ENCODE measurements at regions not wholly inside any gene's neighbourhood (a gene's known extent, or its start where the extent isn't known, plus 50 kb on each side); places are given as distances from the start of the nearest gene placed in this dataset.

DNA sequence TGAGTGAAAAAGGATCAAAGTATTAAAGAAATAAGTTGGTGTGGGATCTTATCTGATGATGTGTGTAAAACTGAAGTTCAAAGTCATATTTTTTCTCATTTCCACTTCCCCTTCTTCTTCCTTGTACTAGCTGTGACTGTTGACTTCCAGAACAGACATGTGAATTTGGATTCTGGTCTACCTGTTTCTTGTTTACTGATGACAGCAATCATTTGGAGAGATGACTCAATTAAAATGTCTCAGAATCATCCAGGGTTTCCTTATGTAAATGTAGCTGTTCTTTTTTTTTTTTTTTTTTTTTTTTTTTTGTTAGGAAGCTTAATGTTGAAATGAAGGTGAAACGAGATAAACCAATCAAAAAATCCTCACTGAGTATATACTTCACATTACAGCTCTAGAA, 819.9 kb upstream of the PIK3C3 start:
- Histone ChIP-seq H4K20me1 (ENCODE audit: insufficient read depth, low read length) (no peaks in the 10 kb centered on the region), H3K36me3 (ENCODE audit: insufficient read depth, low read length) (no peaks in the 10 kb centered on the region), H3K9me3 (ENCODE audit: insufficient read depth, low read depth, low read length) (no peaks in the 10 kb centered on the region), H3K4me2 (ENCODE audit: low read length) (no peak overlapping the region), H2AFZ (ENCODE audit: low read depth, low read length) (no peak overlapping the region), H3K4me1 (ENCODE audit: insufficient read depth, low read length) (no peaks in the 10 kb centered on the region), H3K27ac (ENCODE audit: low read depth, low read length) (no peak overlapping the region), H3K9ac (ENCODE audit: low read length) (no peak overlapping the region), H3K27me3 (ENCODE audit: insufficient read depth, low read length) (no peaks in the 10 kb centered on the region), H3K4me3 (ENCODE audit: insufficient read depth, low read depth, low read length) (no peak overlapping the region), H3K79me2 (ENCODE audit: insufficient read depth, low read length) (no peaks in the 10 kb centered on the region)
- Mint-ChIP-seq H3K27me3 (ENCODE audit: low read depth, unreplicated experiment) (no peaks in the 10 kb centered on the region), H3K9me3 (ENCODE audit: unreplicated experiment) (no peaks in the 10 kb centered on the region), H3K4me3 (ENCODE audit: unreplicated experiment) (no peak overlapping the region), H3K4me1 (ENCODE audit: low read depth, unreplicated experiment) (peaks cover 6% of the 10 kb centered on the region), H3K27ac (ENCODE audit: unreplicated experiment) (no peak overlapping the region), H3K36me3 (ENCODE audit: low read depth, unreplicated experiment) (no peaks in the 10 kb centered on the region)
- no peak for FAIRE-seq
- TF ChIP-seq EZH2 (IDR thresholded peaks at IDR 0.05; ENCODE audit: insufficient read depth, low read length) = no peak
- no peak for TF ChIP-seq CTCF (IDR thresholded peaks at IDR 0.05; ENCODE audit: insufficient read depth, low read depth, low read length)
- DNase-seq (ENCODE audit: low read depth) = no peak

GRCh38 chr18:41134426-41134825, 820.6 kb upstream of the PIK3C3 start:
- Histone ChIP-seq H3K4me1 (ENCODE audit: insufficient read depth, low read length) (no peaks in the 10 kb centered on the region), H3K9me3 (ENCODE audit: insufficient read depth, low read depth, low read length) (no peaks in the 10 kb centered on the region), H3K36me3 (ENCODE audit: insufficient read depth, low read length) (no peaks in the 10 kb centered on the region), H3K9ac (ENCODE audit: low read length) (no peak overlapping the region), H3K4me3 (ENCODE audit: insufficient read depth, low read depth, low read length) (no peak overlapping the region), H3K27ac (ENCODE audit: low read depth, low read length) (no peak overlapping the region), H3K27me3 (ENCODE audit: insufficient read depth, low read length) (no peaks in the 10 kb centered on the region), H2AFZ (ENCODE audit: low read depth, low read length) (no peak overlapping the region), H3K79me2 (ENCODE audit: insufficient read depth, low read length) (no peaks in the 10 kb centered on the region), H3K4me2 (ENCODE audit: low read length) (no peak overlapping the region), H4K20me1 (ENCODE audit: insufficient read depth, low read length) (no peaks in the 10 kb centered on the region)
- Mint-ChIP-seq H3K9me3 (ENCODE audit: unreplicated experiment) (no peaks in the 10 kb centered on the region), H3K4me3 (ENCODE audit: unreplicated experiment) (no peak overlapping the region), H3K27ac (ENCODE audit: unreplicated experiment) (peak overlapping the region; percentile 56), H3K27me3 (ENCODE audit: low read depth, unreplicated experiment) (no peaks in the 10 kb centered on the region), H3K4me1 (ENCODE audit: low read depth, unreplicated experiment) (peaks cover 6% of the 10 kb centered on the region), H3K36me3 (ENCODE audit: low read depth, unreplicated experiment) (no peaks in the 10 kb centered on the region)
- DNase-seq (ENCODE audit: low read depth) (peak; percentile 68), FAIRE-seq (peak; percentile 73)
- TF ChIP-seq EZH2 (IDR thresholded peaks at IDR 0.05; ENCODE audit: insufficient read depth, low read length) (no peak), CTCF (IDR thresholded peaks at IDR 0.05; ENCODE audit: insufficient read depth, low read depth, low read length) (no peak)

- Histone ChIP-seq H3K27ac (ENCODE audit: low read depth, low read length) (no peak overlapping the region), H3K36me3 (ENCODE audit: insufficient read depth, low read length) (no peaks in the 10 kb centered on the region), H3K4me3 (ENCODE audit: insufficient read depth, low read depth, low read length) (no peak overlapping the region), H3K4me1 (ENCODE audit: insufficient read depth, low read length) (peaks cover 20% of the 10 kb centered on the region), H3K4me2 (ENCODE audit: low read length) (no peak overlapping the region), H3K9ac (ENCODE audit: low read length) (no peak overlapping the region), H4K20me1 (ENCODE audit: insufficient read depth, low read length) (no peaks in the 10 kb centered on the region), H3K27me3 (ENCODE audit: insufficient read depth, low read length) (no peaks in the 10 kb centered on the region), H3K79me2 (ENCODE audit: insufficient read depth, low read length) (no peaks in the 10 kb centered on the region), H3K9me3 (ENCODE audit: insufficient read depth, low read depth, low read length) (no peaks in the 10 kb centered on the region), H2AFZ (ENCODE audit: low read depth, low read length) (no peak overlapping the region)
- Mint-ChIP-seq H3K27me3 (ENCODE audit: low read depth, unreplicated experiment) (no peaks in the 10 kb centered on the region), H3K4me3 (ENCODE audit: unreplicated experiment) (no peak overlapping the region), H3K4me1 (ENCODE audit: low read depth, unreplicated experiment) (peaks cover 19% of the 10 kb centered on the region), H3K9me3 (ENCODE audit: unreplicated experiment) (no peaks in the 10 kb centered on the region), H3K27ac (ENCODE audit: unreplicated experiment) (no peak overlapping the region), H3K36me3 (ENCODE audit: low read depth, unreplicated experiment) (no peaks in the 10 kb centered on the region)
- TF ChIP-seq EZH2 (IDR thresholded peaks at IDR 0.05; ENCODE audit: insufficient read depth, low read length) (no peak), CTCF (IDR thresholded peaks at IDR 0.05; ENCODE audit: insufficient read depth, low read depth, low read length) (no peak)
- FAIRE-seq = no peak
- DNase-seq (ENCODE audit: low read depth) = no peak
Observed at GRCh38 chr18:41131050-41131449, 824.0 kb upstream of the PIK3C3 start.
